ENCODE measurements at regions not wholly inside any gene's neighbourhood (a gene's known extent, or its start where the extent isn't known, plus 50 kb on each side); places are given as distances from the start of the nearest gene placed in this dataset.
"Not testable (repeated sequence)": the region's sequence is repeated elsewhere in the genome, so short reads cannot be mapped to it uniquely, and the experiment has no call there.

DNA sequence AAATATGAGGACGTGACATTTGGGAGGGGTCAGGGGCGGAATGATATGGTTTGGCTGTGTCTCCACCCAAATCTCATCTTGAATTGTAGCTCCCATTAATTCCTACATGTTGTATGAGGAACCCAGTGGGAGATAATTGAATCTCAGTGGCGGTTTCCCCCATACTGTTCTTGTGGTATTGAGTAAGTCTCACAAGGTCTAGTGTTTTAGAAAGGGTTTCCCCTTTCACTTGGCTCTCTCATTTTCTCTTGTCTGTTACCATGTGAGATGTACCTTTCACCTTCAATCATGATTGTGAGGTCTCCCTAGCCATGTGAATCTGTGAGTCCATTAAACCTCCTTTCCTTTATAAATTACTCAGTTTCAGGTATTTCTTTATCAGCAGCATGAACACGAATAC lies 663.6 kb upstream of the CHRM3 start:
- TF ChIP-seq, protein P1, sequence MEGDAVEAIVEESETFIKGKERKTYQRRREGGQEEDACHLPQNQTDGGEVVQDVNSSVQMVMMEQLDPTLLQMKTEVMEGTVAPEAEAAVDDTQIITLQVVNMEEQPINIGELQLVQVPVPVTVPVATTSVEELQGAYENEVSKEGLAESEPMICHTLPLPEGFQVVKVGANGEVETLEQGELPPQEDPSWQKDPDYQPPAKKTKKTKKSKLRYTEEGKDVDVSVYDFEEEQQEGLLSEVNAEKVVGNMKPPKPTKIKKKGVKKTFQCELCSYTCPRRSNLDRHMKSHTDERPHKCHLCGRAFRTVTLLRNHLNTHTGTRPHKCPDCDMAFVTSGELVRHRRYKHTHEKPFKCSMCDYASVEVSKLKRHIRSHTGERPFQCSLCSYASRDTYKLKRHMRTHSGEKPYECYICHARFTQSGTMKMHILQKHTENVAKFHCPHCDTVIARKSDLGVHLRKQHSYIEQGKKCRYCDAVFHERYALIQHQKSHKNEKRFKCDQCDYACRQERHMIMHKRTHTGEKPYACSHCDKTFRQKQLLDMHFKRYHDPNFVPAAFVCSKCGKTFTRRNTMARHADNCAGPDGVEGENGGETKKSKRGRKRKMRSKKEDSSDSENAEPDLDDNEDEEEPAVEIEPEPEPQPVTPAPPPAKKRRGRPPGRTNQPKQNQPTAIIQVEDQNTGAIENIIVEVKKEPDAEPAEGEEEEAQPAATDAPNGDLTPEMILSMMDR (IDR thresholded peaks at IDR 0.05; ENCODE audit: unreplicated experiment), result no peak
- H3K9me3 Mint-ChIP-seq, result peaks cover 18% of the 10 kb centered on the region
- no peak overlapping the region for H3K27ac Mint-ChIP-seq
- no peaks in the 10 kb centered on the region for H3K36me3 Mint-ChIP-seq
- no peak for DNase-seq (ENCODE audit: low spot score in 2 of 2, unreplicated experiment in 2 of 2)
- H3K4me3 Mint-ChIP-seq, result no peak overlapping the region
- no peaks in the 10 kb centered on the region for H3K4me1 Mint-ChIP-seq
- H3K27me3 Mint-ChIP-seq (ENCODE audit: low read depth), result no peaks in the 10 kb centered on the region

DNA sequence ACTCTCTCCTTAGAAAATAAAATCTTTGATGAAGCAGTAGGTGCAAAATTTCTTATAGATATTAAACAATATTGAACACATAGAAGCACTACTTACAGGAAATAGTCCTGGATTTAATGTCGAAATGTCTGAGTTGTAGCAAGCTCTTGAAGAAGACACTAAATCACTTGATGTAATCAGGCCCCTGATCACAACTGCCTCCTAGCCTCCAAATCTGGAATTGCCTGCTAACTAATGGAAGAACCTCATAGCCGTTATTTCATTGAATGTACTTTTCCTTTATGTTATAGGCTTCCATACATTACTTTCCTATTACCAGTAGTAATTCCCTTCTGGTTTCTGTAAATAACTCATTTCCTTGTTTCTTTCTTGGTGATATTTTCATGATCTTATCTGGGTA lies 675.7 kb upstream of the CHRM3 start:
- no peak for DNase-seq (ENCODE audit: low spot score in 2 of 2, unreplicated experiment in 2 of 2)
- no peaks in the 10 kb centered on the region for H3K4me1 Mint-ChIP-seq

DNA sequence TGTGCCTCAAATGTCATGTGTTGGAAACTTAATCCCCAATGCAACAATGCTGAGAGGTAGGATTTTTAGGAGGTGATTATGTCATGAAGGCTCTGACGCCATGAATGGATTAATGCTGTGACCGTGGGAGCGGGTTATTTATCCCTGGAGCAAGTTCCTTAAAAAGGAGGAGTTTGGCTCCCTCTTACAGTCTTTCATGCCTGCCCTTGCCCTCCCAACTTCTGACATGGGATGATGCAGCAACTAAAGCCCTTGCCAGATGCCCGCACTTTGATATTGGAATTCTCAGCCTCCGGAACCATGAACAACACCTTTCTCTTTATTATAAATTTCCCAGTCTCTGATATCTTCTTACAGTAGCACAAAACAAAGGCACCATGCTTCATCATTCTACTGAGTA lies 685.3 kb upstream of the CHRM3 start:
- Mint-ChIP-seq H3K9me3 (peaks cover 7% of the 10 kb centered on the region), H3K36me3 (no peaks in the 10 kb centered on the region), H3K27me3 (ENCODE audit: low read depth) (no peaks in the 10 kb centered on the region), H3K27ac (no peak overlapping the region), H3K4me1 (no peaks in the 10 kb centered on the region), H3K4me3 (no peak overlapping the region)
- no peak for DNase-seq (ENCODE audit: low spot score in 2 of 2, unreplicated experiment in 2 of 2)
- TF ChIP-seq, protein P1 (IDR thresholded peaks at IDR 0.05; ENCODE audit: unreplicated experiment), result no peak

More for the DNA sequence above, 675.7 kb upstream of the CHRM3 start:
- TF ChIP-seq, protein P1 (IDR thresholded peaks at IDR 0.05; ENCODE audit: unreplicated experiment), result no peak
- no peaks in the 10 kb centered on the region for H3K27me3 Mint-ChIP-seq (ENCODE audit: low read depth)
- no peak overlapping the region for H3K27ac Mint-ChIP-seq
- H3K9me3 Mint-ChIP-seq, result peaks cover 4% of the 10 kb centered on the region
- H3K4me3 Mint-ChIP-seq, result no peak overlapping the region
- no peaks in the 10 kb centered on the region for H3K36me3 Mint-ChIP-seq

DNA sequence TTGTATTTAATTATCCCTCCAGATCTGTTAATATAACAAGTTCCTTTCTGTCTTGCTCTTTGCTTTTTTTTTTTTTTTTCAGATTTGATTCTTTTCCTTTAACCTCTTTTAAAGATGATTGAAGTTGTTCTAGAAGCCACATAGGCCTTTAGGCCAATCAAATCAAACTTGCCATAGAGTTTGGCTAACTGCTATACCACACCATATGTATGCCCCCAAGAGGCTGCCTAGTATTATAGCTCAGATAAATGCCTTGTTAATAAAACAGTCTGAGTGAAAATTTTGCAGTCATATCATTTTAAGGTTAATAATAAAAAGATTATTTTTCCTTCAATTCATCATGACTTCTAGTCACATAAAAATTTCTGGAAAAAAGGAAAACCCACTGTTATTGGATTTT lies 696.0 kb upstream of the CHRM3 start:
- DNase-seq (ENCODE audit: low spot score in 2 of 2, unreplicated experiment in 2 of 2), result no peak
- H3K4me1 Mint-ChIP-seq, result no peaks in the 10 kb centered on the region

DNA sequence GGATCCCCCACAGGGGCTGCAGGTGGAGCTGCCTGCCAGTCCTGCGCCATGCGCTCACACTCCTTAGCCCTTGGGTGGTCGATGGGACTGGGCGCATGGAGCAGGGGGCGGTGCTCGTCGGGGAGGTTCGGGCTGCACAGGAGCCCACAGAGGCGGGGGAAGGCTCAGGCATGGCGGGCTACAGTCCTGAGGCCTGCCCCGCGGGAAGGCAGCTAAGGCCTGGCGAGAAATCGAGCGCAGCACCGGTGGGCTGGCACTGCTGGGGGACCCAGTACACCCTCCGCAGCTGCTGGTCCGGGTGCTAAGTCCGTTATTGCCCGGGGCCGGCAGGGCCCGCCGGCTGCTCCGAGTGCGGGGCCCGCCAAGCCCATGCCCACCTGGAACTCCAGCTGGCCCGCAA lies 701.8 kb upstream of the CHRM3 start:
- H3K36me3 Mint-ChIP-seq; H3K4me3 Mint-ChIP-seq; DNase-seq (ENCODE audit: low spot score in 2 of 2, unreplicated experiment in 2 of 2); H3K27me3 Mint-ChIP-seq (ENCODE audit: low read depth); H3K4me1 Mint-ChIP-seq; H3K27ac Mint-ChIP-seq: not testable (repeated sequence)
- peaks cover 37% of the 10 kb centered on the region for H3K9me3 Mint-ChIP-seq

More for the DNA sequence above, 696.0 kb upstream of the CHRM3 start:
- no peak overlapping the region for H3K4me3 Mint-ChIP-seq
- no peaks in the 10 kb centered on the region for H3K36me3 Mint-ChIP-seq
- H3K9me3 Mint-ChIP-seq, result peaks cover 14% of the 10 kb centered on the region
- TF ChIP-seq, protein P1 (IDR thresholded peaks at IDR 0.05; ENCODE audit: unreplicated experiment), result no peak
- H3K27ac Mint-ChIP-seq, result no peak overlapping the region
- H3K27me3 Mint-ChIP-seq (ENCODE audit: low read depth), result no peaks in the 10 kb centered on the region

DNA sequence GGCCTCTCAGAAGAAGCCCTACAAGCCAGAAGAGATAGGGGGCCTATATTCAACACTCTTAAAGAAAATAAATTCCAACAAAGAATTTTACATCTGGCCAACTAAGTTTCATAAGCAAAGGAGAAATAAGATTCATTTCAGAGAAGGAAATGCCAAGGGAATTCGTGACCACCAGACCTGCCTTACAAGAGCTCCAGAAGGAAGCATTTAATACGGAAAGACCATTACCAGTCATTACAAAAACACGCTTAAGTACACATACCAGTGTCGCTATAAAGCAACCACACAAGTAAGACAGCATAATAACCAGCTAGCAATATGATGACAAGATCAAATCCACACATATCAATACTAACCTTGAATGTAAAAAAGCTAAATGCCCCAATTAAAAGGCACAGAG lies 704.9 kb upstream of the CHRM3 start:
- Mint-ChIP-seq H3K4me1 (peaks cover 7% of the 10 kb centered on the region), H3K27me3 (ENCODE audit: low read depth) (no peaks in the 10 kb centered on the region), H3K4me3 (no peak overlapping the region), H3K9me3 (peaks cover 33% of the 10 kb centered on the region), H3K36me3 (no peaks in the 10 kb centered on the region), H3K27ac (no peak overlapping the region)
- TF ChIP-seq, protein P1 (IDR thresholded peaks at IDR 0.05; ENCODE audit: unreplicated experiment), result no peak
- DNase-seq (ENCODE audit: low spot score in 2 of 2, unreplicated experiment in 2 of 2), result no peak

Data from mesothelial cell of epicardium (in vitro differentiated cells).